NCI-H748 (cell line): ENCODE measurements at regions not wholly inside any gene's neighbourhood (a gene's known extent, or its start where the extent isn't known, plus 50 kb on each side); places are given as distances from the start of the nearest gene placed in this dataset.
"Not testable (repeated sequence)": the region's sequence is repeated elsewhere in the genome, so short reads cannot be mapped to it uniquely, and the experiment has no call there.

Experiments used
- DNase-seq: peaks from one replicate; lab custom pipeline; 2025; ENCODE audit not compliant: unreplicated experiment; lab: John Stamatoyannopoulos, UW

- not testable (repeated sequence) for DNase-seq
Observed at GRCh38 chr20:30508382-30508781, 749.1 kb upstream of the DEFB115 start.

GRCh38 chr20:30511322-30512030, 746.0 kb upstream of the DEFB115 start:
- DNase-seq, result no peak

GRCh38 chr20:30513050-30513628, 744.3 kb upstream of the DEFB115 start:
- DNase-seq, result no peak

GRCh38 chr20:30515915-30516314, 741.5 kb upstream of the DEFB115 start:
- not testable (repeated sequence) for DNase-seq

- not testable (repeated sequence) for DNase-seq
Observed at GRCh38 chr20:30518906-30519305, 738.6 kb upstream of the DEFB115 start.

- DNase-seq, result not testable (repeated sequence)
Observed at GRCh38 chr20:30521686-30522415, 735.6 kb upstream of the DEFB115 start.

GRCh38 chr20:30524155-30524554, 733.3 kb upstream of the DEFB115 start:
- not testable (repeated sequence) for DNase-seq

- DNase-seq, result not testable (repeated sequence)
Observed at GRCh38 chr20:30524761-30525160, 732.7 kb upstream of the DEFB115 start.

GRCh38 chr20:30533653-30534052, 723.8 kb upstream of the DEFB115 start:
- not testable (repeated sequence) for DNase-seq

- peak; percentile 38 for DNase-seq
Observed at GRCh38 chr20:30537459-30537858, 720.0 kb upstream of the DEFB115 start.

- not testable (repeated sequence) for DNase-seq
Observed at GRCh38 chr20:30540330-30541069, 717.0 kb upstream of the DEFB115 start.

- DNase-seq, result not testable (repeated sequence)
Observed at GRCh38 chr20:30551236-30551635, 706.2 kb upstream of the DEFB115 start.

GRCh38 chr20:30556797-30557196, 700.7 kb upstream of the DEFB115 start:
- DNase-seq, result not testable (repeated sequence)

- DNase-seq, result peak; percentile 73
Observed at GRCh38 chr20:30565086-30565485, 692.4 kb upstream of the DEFB115 start.

- not testable (repeated sequence) for DNase-seq
Observed at GRCh38 chr20:30569867-30570266, 687.6 kb upstream of the DEFB115 start.

GRCh38 chr20:30570622-30571021, 686.8 kb upstream of the DEFB115 start:
- DNase-seq, result not testable (repeated sequence)

GRCh38 chr20:30574337-30574736, 683.1 kb upstream of the DEFB115 start:
- DNase-seq, result not testable (repeated sequence)

GRCh38 chr20:30579069-30579468, 678.4 kb upstream of the DEFB115 start:
- DNase-seq, result not testable (repeated sequence)

- DNase-seq, result peak; percentile 73
Observed at GRCh38 chr20:30579824-30580438, 677.5 kb upstream of the DEFB115 start.

GRCh38 chr20:30581839-30582238, 675.6 kb upstream of the DEFB115 start:
- DNase-seq, result peak; percentile 20

- not testable (repeated sequence) for DNase-seq
Observed at GRCh38 chr20:30584403-30584802, 673.1 kb upstream of the DEFB115 start.
